GM23338 (cell line): ENCODE measurements at regions not wholly inside any gene's neighbourhood (a gene's known extent, or its start where the extent isn't known, plus 50 kb on each side); places are given as distances from the start of the nearest gene placed in this dataset.
"Not testable (repeated sequence)": the region's sequence is repeated elsewhere in the genome, so short reads cannot be mapped to it uniquely, and the experiment has no call there.

Experiments
- ATAC-seq: fragments of 200-7000 bp; cut with Tn5 transposase; 3 replicates; pipeline ENCODE4 v1.9.1; 2020
- DNase-seq: peaks from one replicate; pipeline ENCODE4 v3.0.0-alpha.2; 2015; ENCODE audit warnings: low spot score
- H2AFZ ChIP-seq: fragments of 200-600 bp; sonication (generic); 2 replicates; pipeline ENCODE4 v1.8.0; 2016; ENCODE audit warnings: antibody characterized with exemption, mild to moderate bottlenecking, moderate library complexity
- H3F3A ChIP-seq: fragments of 200-600 bp; sonication (generic); replicated peaks from 2 replicates; pipeline ENCODE4 v1.8.0; 2017; ENCODE audit warnings: antibody characterized with exemption, mixed run types, low read depth
- H3K27ac ChIP-seq: fragments of 200-600 bp; sonication (generic); 2 replicates; pipeline ENCODE4 v1.6.1; 2016; ENCODE audit warnings: low read depth
- H3K27me3 ChIP-seq: fragments of 200-600 bp; sonication (generic); 2 replicates; pipeline ENCODE4 v1.8.0; 2016; ENCODE audit warnings: mild to moderate bottlenecking, mixed run types, moderate library complexity; ENCODE audit not compliant: insufficient read depth
- H3K36me3 ChIP-seq: fragments of 200-600 bp; sonication (generic); 2 replicates; pipeline ENCODE4 v1.8.0; 2016; ENCODE audit warnings: mild to moderate bottlenecking; ENCODE audit not compliant: insufficient read depth
- H3K4me1 ChIP-seq: fragments of 200-600 bp; sonication (generic); 2 replicates; pipeline ENCODE4 v1.8.0; 2016; ENCODE audit warnings: mild to moderate bottlenecking, moderate library complexity; ENCODE audit not compliant: insufficient read depth
- H3K4me2 ChIP-seq: fragments of 200-600 bp; sonication (generic); 2 replicates; pipeline ENCODE4 v1.7.1; 2017; ENCODE audit warnings: mixed run types
- H3K4me3 ChIP-seq: fragments of 200-600 bp; sonication (generic); 2 replicates; pipeline ENCODE4 v1.6.1; 2016; ENCODE audit warnings: mixed run types
- H3K79me2 ChIP-seq: fragments of 200-600 bp; sonication (generic); replicated peaks from 2 replicates; pipeline ENCODE4 v1.8.0; 2017; ENCODE audit warnings: mild to moderate bottlenecking; ENCODE audit not compliant: insufficient read depth
- H3K9me2 ChIP-seq: fragments of 200-600 bp; sonication (generic); 2 replicates; pipeline ENCODE4 v1.8.0; 2017; ENCODE audit not compliant: insufficient read depth
- H4K20me1 ChIP-seq: fragments of 200-600 bp; sonication (generic); replicated peaks from 2 replicates; pipeline ENCODE4 v1.8.0; 2017; ENCODE audit warnings: mild to moderate bottlenecking; ENCODE audit not compliant: insufficient read depth
- H3K27ac Mint-ChIP-seq: 2 replicates; pipeline ENCODE4 v1.8.0; 2020; ENCODE audit warnings: inconsistent platforms, mild to moderate bottlenecking, moderate library complexity, mixed read lengths
- H3K27me3 Mint-ChIP-seq: 3 replicates; pipeline ENCODE4 v1.8.0; 2022; ENCODE audit warnings: low read depth, mild to moderate bottlenecking, moderate library complexity, mixed read lengths, inconsistent platforms; ENCODE audit not compliant: insufficient read depth, poor library complexity
- H3K36me3 Mint-ChIP-seq: 3 replicates; pipeline ENCODE4 v1.8.0; 2021; ENCODE audit warnings: low read depth, mild to moderate bottlenecking, inconsistent platforms, moderate library complexity, mixed read lengths
- H3K4me1 Mint-ChIP-seq: 3 replicates; pipeline ENCODE4 v1.8.0; 2020; ENCODE audit warnings: mild to moderate bottlenecking, inconsistent platforms, mixed read lengths
- H3K4me3 Mint-ChIP-seq: 3 replicates; pipeline ENCODE4 v1.8.0; 2021; ENCODE audit warnings: moderate library complexity, mild to moderate bottlenecking, inconsistent platforms, mixed read lengths
- H3K9me3 Mint-ChIP-seq: 3 replicates; pipeline ENCODE4 v1.8.0; 2020; ENCODE audit warnings: moderate library complexity, mild to moderate bottlenecking, inconsistent platforms, mixed read lengths
- CREB1 ChIP-seq: fragments of 250-450 bp; sonication (Bioruptor Pico); IDR thresholded peaks from 2 replicates; pipeline ENCODE4 v1.5.0; 2020; ENCODE audit warnings: low read depth, mild to moderate bottlenecking, moderate library complexity
- CTCF ChIP-seq, 2 experiments: fragments of 200-600 bp in 1 of 2; sonication (generic) in 1 of 2; conservative IDR thresholded peaks; 2 replicates each; pipeline versions ENCODE4 v1.5.1 to v1.6.1; 2016 to 2017; ENCODE audit warnings: antibody characterized with exemption in 2 of 2, low read depth in 2 of 2, mild to moderate bottlenecking in 2 of 2, moderate library complexity in 1 of 2
- EZH2 ChIP-seq: fragments of 200-600 bp; sonication (generic); IDR thresholded peaks from one replicate; pipeline ENCODE4 v1.8.0; 2017; ENCODE audit warnings: antibody characterized with exemption, mild to moderate bottlenecking, low read depth; ENCODE audit not compliant: unreplicated experiment
- NANOG ChIP-seq: IDR thresholded peaks from 2 replicates; pipeline ENCODE4 v1.6.1; 2016; ENCODE audit warnings: antibody characterized with exemption, borderline replicate concordance
- POLR2AphosphoS5 ChIP-seq: IDR thresholded peaks from 2 replicates; pipeline ENCODE4 v1.6.1; 2016; ENCODE audit warnings: antibody characterized with exemption, low read depth
- REST ChIP-seq: IDR thresholded peaks from one replicate; pipeline ENCODE4 v1.6.1; 2018; ENCODE audit warnings: antibody characterized with exemption; ENCODE audit not compliant: unreplicated experiment
- STAT1 ChIP-seq: IDR thresholded peaks from one replicate; pipeline ENCODE4 v1.6.1; 2016; ENCODE audit warnings: antibody characterized with exemption; ENCODE audit not compliant: unreplicated experiment
- ZNF114 ChIP-seq: fragments of 250-450 bp; sonication (Bioruptor Pico); IDR thresholded peaks from 2 replicates; pipeline ENCODE4 v1.5.0; 2020; ENCODE audit warnings: mild to moderate bottlenecking, moderate library complexity
- TF ChIP-seq, protein P1 (sequence below): IDR thresholded peaks from 2 replicates; pipeline ENCODE4 v1.6.1; 2016; ENCODE audit warnings: antibody characterized with exemption

- TF ChIP-seq CTCF (conservative IDR thresholded peaks at IDR 0.05; ENCODE audit: low read depth in 2 of 2) (no peak), STAT1 (no peak), CREB1 (CRISPR knock-in tag) (no peak), POLR2AphosphoS5 (no peak), EZH2 (no peak), ZNF114 (CRISPR knock-in tag) (no peak), NANOG (no peak), REST (no peak)
- TF ChIP-seq, protein P1, sequence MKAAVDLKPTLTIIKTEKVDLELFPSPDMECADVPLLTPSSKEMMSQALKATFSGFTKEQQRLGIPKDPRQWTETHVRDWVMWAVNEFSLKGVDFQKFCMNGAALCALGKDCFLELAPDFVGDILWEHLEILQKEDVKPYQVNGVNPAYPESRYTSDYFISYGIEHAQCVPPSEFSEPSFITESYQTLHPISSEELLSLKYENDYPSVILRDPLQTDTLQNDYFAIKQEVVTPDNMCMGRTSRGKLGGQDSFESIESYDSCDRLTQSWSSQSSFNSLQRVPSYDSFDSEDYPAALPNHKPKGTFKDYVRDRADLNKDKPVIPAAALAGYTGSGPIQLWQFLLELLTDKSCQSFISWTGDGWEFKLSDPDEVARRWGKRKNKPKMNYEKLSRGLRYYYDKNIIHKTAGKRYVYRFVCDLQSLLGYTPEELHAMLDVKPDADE = no peak
Observed at GRCh38 chr2:121153516-121153915, 131.5 kb downstream of the TFCP2L1 start (continued).

GRCh38 chr2:121155502-121156056, 129.4 kb downstream of the TFCP2L1 start:
- Histone ChIP-seq H2AFZ (no peak overlapping the region), H3K4me2 (no peak overlapping the region), H3K27ac (no peak overlapping the region), H3K79me2 (no peaks in the 10 kb centered on the region), H3F3A (no peaks in the 10 kb centered on the region), H4K20me1 (no peaks in the 10 kb centered on the region), H3K27me3 (no peaks in the 10 kb centered on the region), H3K9me2 (no peaks in the 10 kb centered on the region), H3K4me1 (no peaks in the 10 kb centered on the region), H3K4me3 (no peak overlapping the region), H3K36me3 (no peaks in the 10 kb centered on the region)
- DNase-seq = no peak
- H3K36me3 Mint-ChIP-seq = peaks cover 13% of the 10 kb centered on the region; the same call in 2 of the 3 replicates
- H3K27ac Mint-ChIP-seq = no peak overlapping the region
- peaks cover 34% of the 10 kb centered on the region for H3K9me3 Mint-ChIP-seq
- TF ChIP-seq POLR2AphosphoS5 (no peak), EZH2 (no peak), CTCF (conservative IDR thresholded peaks at IDR 0.05; ENCODE audit: low read depth in 2 of 2) (no peak), CREB1 (CRISPR knock-in tag) (no peak), REST (no peak)
- H3K4me3 Mint-ChIP-seq = no peak overlapping the region
- peaks cover 3% of the 10 kb centered on the region for H3K27me3 Mint-ChIP-seq
- H3K4me1 Mint-ChIP-seq = no peaks in the 10 kb centered on the region
- no peak for ATAC-seq

- not testable (repeated sequence) for H3K4me1 Mint-ChIP-seq, DNase-seq, H3K4me3 ChIP-seq, H3K36me3 ChIP-seq, H3F3A ChIP-seq, H4K20me1 ChIP-seq, H3K27me3 ChIP-seq, H3K79me2 ChIP-seq, H3K27ac ChIP-seq, H3K4me3 Mint-ChIP-seq, H3K4me2 ChIP-seq, H2AFZ ChIP-seq, H3K27me3 Mint-ChIP-seq, H3K4me1 ChIP-seq, ATAC-seq, H3K9me2 ChIP-seq, H3K27ac Mint-ChIP-seq
- Mint-ChIP-seq H3K36me3 (peaks cover 13% of the 10 kb centered on the region; the same call in 2 of the 3 replicates), H3K9me3 (peaks cover 34% of the 10 kb centered on the region)
Observed at GRCh38 chr2:121157481-121157880, 127.5 kb downstream of the TFCP2L1 start.
